ENCODE measurements at regions not wholly inside any gene's neighbourhood (a gene's known extent, or its start where the extent isn't known, plus 50 kb on each side); places are given as distances from the start of the nearest gene placed in this dataset.

DNA sequence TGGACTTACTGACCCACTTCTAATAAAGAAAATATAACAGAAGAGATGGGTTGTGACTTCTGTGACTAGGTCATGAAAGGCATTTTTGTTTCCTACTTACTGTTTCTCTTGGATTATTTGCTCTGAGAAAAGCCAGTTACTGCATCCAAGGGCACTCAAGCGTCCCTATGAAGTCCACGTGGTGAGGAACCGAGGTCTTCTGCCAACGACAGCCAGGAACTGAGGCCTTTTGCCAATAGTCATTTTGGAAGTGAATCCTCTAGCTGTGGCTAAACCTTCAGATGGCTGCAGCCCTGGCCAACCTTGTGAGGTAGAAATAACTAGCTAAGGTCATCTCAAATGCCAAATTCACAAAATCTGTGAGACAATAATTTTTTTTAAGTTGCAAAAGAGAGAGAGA is 449.8 kb upstream of the RGPD4 start:
- intact Hi-C loops (cut with micrococcal nuclease; ENCODE audit: unreplicated experiment), result no loop called here
- CTCF ChIA-PET, result no interaction called here
- no peak for TF ChIP-seq EZH2 (IDR thresholded peaks at IDR 0.05; ENCODE audit: borderline replicate concordance, low read depth, low read length, poor library complexity, severe bottlenecking)

DNA sequence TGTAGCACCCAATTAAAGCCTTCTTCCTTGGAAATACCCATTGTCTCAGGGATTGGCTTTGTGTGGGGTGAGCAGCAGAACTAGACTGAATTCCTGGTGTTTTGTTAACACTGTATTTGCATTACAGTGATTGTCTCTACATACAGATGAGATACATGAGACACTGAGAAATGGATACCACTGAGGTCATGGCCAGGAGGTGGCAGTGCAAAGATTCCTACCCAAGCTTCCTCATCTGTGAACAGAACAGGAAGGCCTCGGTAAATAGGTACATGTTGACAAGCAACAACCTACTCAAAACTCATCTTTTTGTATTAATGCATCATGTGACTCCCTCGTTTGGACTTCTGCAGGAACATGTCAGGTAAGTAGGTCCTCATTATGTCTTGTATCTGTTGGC is 445.8 kb upstream of the RGPD4 start:
- TF ChIP-seq, protein P1, sequence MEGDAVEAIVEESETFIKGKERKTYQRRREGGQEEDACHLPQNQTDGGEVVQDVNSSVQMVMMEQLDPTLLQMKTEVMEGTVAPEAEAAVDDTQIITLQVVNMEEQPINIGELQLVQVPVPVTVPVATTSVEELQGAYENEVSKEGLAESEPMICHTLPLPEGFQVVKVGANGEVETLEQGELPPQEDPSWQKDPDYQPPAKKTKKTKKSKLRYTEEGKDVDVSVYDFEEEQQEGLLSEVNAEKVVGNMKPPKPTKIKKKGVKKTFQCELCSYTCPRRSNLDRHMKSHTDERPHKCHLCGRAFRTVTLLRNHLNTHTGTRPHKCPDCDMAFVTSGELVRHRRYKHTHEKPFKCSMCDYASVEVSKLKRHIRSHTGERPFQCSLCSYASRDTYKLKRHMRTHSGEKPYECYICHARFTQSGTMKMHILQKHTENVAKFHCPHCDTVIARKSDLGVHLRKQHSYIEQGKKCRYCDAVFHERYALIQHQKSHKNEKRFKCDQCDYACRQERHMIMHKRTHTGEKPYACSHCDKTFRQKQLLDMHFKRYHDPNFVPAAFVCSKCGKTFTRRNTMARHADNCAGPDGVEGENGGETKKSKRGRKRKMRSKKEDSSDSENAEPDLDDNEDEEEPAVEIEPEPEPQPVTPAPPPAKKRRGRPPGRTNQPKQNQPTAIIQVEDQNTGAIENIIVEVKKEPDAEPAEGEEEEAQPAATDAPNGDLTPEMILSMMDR (conservative IDR thresholded peaks at IDR 0.05; ENCODE audit: low read depth, low read length), result no peak
- TF ChIP-seq EZH2 (IDR thresholded peaks at IDR 0.05; ENCODE audit: borderline replicate concordance, low read depth, low read length, poor library complexity, severe bottlenecking), result no peak

More for the DNA sequence above, 449.8 kb upstream of the RGPD4 start:
- no peak overlapping the region for H3K27ac ChIP-seq (ENCODE audit: low read depth, low read length, poor library complexity, severe bottlenecking)
- no peak overlapping the region for H3K4me3 ChIP-seq (ENCODE audit: low read depth, low read length, poor library complexity, severe bottlenecking)
- H3K4me1 ChIP-seq (ENCODE audit: insufficient read depth, low read length, poor library complexity, severe bottlenecking), result no peaks in the 10 kb centered on the region
- H3K9me3 ChIP-seq (ENCODE audit: low read depth, low read length, poor library complexity, severe bottlenecking), result peaks cover 19% of the 10 kb centered on the region
- DNase-seq (ENCODE audit: low spot score), result no peak
- POLR2A ChIA-PET (ENCODE audit: low non-redundant PET), result no interaction called here
- no peaks in the 10 kb centered on the region for H3K36me3 ChIP-seq (ENCODE audit: insufficient read depth, low read length, poor library complexity, severe bottlenecking)
- no peaks in the 10 kb centered on the region for H3K27me3 ChIP-seq (replicated peaks; ENCODE audit: insufficient read depth, low read depth, low read length, poor library complexity)
- no TSS peak for BruUV-seq (replicated peaks)

DNA sequence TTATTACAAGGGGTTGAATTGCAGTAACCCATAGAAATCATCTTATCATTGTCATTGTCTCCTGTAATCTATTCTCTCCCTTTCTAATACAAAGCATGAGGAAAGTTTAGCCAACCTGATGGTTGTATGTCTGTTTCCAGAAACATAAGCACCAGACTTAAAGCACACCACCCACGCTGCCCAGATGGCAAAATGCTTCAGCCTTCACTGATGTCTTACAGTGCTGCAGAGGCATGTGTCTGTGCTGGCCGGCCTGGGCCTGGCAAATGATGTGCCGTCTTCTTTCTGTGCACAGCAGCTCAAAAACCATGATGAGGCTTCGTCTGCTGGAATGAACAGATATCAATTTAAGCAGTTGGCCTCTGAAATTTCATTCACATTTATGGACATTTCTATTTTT is 443.0 kb upstream of the RGPD4 start:
- H3K27ac ChIP-seq (ENCODE audit: low read depth, low read length, poor library complexity, severe bottlenecking), result no peak overlapping the region
- intact Hi-C loops (cut with micrococcal nuclease; ENCODE audit: unreplicated experiment), result no loop called here
- no peak overlapping the region for H3K4me3 ChIP-seq (ENCODE audit: low read depth, low read length, poor library complexity, severe bottlenecking)
- no TSS peak for BruUV-seq (replicated peaks)
- no peak for TF ChIP-seq EZH2 (IDR thresholded peaks at IDR 0.05; ENCODE audit: borderline replicate concordance, low read depth, low read length, poor library complexity, severe bottlenecking)
- TF ChIP-seq, protein P1 (conservative IDR thresholded peaks at IDR 0.05; ENCODE audit: low read depth, low read length), result no peak
- CTCF ChIA-PET, result no interaction called here
- POLR2A ChIA-PET (ENCODE audit: low non-redundant PET), result no interaction called here
- no peaks in the 10 kb centered on the region for H3K27me3 ChIP-seq (replicated peaks; ENCODE audit: insufficient read depth, low read depth, low read length, poor library complexity)
- H3K4me1 ChIP-seq (ENCODE audit: insufficient read depth, low read length, poor library complexity, severe bottlenecking), result no peaks in the 10 kb centered on the region
- H3K36me3 ChIP-seq (ENCODE audit: insufficient read depth, low read length, poor library complexity, severe bottlenecking), result no peaks in the 10 kb centered on the region
- DNase-seq (ENCODE audit: low spot score), result no peak
- H3K9me3 ChIP-seq (ENCODE audit: low read depth, low read length, poor library complexity, severe bottlenecking), result peaks cover 9% of the 10 kb centered on the region

More for the DNA sequence above, 445.8 kb upstream of the RGPD4 start:
- BruUV-seq (replicated peaks), result no TSS peak
- no peak overlapping the region for H3K27ac ChIP-seq (ENCODE audit: low read depth, low read length, poor library complexity, severe bottlenecking)
- DNase-seq (ENCODE audit: low spot score), result no peak
- H3K4me3 ChIP-seq (ENCODE audit: low read depth, low read length, poor library complexity, severe bottlenecking), result no peak overlapping the region
- H3K4me1 ChIP-seq (ENCODE audit: insufficient read depth, low read length, poor library complexity, severe bottlenecking), result no peaks in the 10 kb centered on the region
- H3K9me3 ChIP-seq (ENCODE audit: low read depth, low read length, poor library complexity, severe bottlenecking), result peaks cover 9% of the 10 kb centered on the region
- POLR2A ChIA-PET (ENCODE audit: low non-redundant PET), result no interaction called here
- CTCF ChIA-PET, result no interaction called here
- no peaks in the 10 kb centered on the region for H3K36me3 ChIP-seq (ENCODE audit: insufficient read depth, low read length, poor library complexity, severe bottlenecking)
- no peaks in the 10 kb centered on the region for H3K27me3 ChIP-seq (replicated peaks; ENCODE audit: insufficient read depth, low read depth, low read length, poor library complexity)
- intact Hi-C loops (cut with micrococcal nuclease; ENCODE audit: unreplicated experiment), result no loop called here

DNA sequence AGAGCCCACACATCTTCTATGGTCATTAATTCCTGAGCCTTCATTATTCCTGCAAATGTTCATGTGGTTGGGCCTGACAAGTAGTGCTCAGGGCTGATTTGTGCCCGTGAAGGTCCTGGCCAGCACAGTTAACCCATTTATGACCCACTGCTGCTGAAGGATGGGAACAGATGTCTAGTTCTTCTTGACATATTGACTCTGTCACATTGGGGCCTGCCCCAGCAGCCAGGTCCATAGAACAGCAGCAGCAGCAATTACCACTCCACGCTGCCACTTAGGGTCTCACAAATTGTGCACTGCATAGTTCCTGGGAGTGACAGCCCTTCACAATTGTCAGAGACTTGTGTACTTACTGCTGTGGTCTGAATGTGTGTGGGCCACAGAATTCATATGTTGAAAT is 442.3 kb upstream of the RGPD4 start:
- Histone ChIP-seq H3K4me1 (ENCODE audit: insufficient read depth, low read length, poor library complexity, severe bottlenecking) (no peaks in the 10 kb centered on the region), H3K36me3 (ENCODE audit: insufficient read depth, low read length, poor library complexity, severe bottlenecking) (no peaks in the 10 kb centered on the region), H3K27me3 (replicated peaks; ENCODE audit: insufficient read depth, low read depth, low read length, poor library complexity) (no peaks in the 10 kb centered on the region), H3K4me3 (ENCODE audit: low read depth, low read length, poor library complexity, severe bottlenecking) (no peak overlapping the region), H3K27ac (ENCODE audit: low read depth, low read length, poor library complexity, severe bottlenecking) (no peak overlapping the region), H3K9me3 (ENCODE audit: low read depth, low read length, poor library complexity, severe bottlenecking) (peaks cover 15% of the 10 kb centered on the region)
- DNase-seq (ENCODE audit: low spot score), result no peak
- no TSS peak for BruUV-seq (replicated peaks)
- intact Hi-C loops (cut with micrococcal nuclease; ENCODE audit: unreplicated experiment), result no loop called here
- ChIA-PET POLR2A (ENCODE audit: low non-redundant PET) (no interaction called here), CTCF (no interaction called here)
- TF ChIP-seq EZH2 (IDR thresholded peaks at IDR 0.05; ENCODE audit: borderline replicate concordance, low read depth, low read length, poor library complexity, severe bottlenecking), result no peak
- TF ChIP-seq, protein P1 (conservative IDR thresholded peaks at IDR 0.05; ENCODE audit: low read depth, low read length), result no peak

Measured in A673 (cell line).